NCI-H2227 treated with DMSO at 0.1 percent for 48 hours (cell line): ENCODE measurements at regions not wholly inside any gene's neighbourhood (a gene's known extent, or its start where the extent isn't known, plus 50 kb on each side); places are given as distances from the start of the nearest gene placed in this dataset.

Source experiments
- DNase-seq: peaks from one replicate; lab custom pipeline; 2025; lab: John Stamatoyannopoulos, UW

DNA sequence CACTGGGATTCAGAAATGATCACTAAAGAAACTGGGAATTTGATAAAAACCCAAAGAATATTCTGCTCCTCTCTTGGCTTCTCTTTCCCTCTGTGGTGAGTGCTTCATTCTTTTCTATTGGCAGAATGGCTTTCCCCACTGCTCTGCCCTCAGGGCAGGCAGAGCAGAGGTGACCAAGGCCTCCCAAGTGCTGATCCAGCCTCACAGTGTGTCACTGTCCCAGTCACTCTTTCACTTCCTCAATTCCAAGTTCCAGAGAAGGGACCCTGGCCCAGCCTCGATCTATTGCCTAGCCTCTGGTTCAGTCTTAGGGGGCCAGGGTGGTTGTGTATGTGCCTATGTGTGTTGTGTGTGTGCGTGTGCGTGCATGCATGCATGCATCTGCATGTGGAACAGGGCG lies 180.6 kb upstream of the TMTC4 start:
- DNase-seq: no peak

DNA sequence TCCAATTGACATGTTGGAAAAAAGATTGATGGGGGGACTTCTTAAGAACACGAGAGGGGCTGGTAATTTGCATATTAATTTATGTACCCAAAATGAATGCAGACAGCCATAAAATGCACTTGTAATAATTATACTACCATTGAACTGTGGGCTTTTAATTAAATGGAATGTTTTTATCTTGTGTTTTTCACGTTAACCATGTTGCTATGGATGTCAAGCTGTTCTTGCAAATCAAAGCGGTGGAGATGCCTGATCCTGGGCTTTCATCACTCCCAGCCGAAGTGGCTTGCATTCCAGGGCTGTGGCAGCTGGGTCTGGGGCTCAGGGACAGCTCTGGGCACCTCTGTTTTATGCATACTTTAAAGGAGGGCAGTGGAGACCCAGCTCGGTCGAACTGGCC lies 179.4 kb upstream of the TMTC4 start:
- no peak for DNase-seq

DNA sequence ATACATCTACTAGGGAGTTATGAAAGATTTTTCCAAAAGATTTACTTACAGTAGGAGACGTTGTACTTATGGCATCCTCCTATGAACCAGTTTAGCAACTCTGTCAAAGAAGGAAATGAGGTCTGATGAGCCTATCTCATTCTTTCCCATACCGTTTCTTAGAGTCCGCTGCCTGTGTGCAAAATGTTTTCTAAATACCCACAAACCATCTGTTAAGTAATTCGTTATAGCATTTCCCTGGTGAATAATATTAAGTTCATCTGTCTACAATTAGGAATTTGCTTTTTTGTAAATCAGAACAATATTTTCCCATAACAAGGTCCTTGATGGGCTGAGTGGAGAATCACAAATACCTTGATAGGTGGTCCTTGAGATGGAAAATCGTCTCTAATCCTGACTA lies 178.8 kb upstream of the TMTC4 start:
- DNase-seq: no peak

DNA sequence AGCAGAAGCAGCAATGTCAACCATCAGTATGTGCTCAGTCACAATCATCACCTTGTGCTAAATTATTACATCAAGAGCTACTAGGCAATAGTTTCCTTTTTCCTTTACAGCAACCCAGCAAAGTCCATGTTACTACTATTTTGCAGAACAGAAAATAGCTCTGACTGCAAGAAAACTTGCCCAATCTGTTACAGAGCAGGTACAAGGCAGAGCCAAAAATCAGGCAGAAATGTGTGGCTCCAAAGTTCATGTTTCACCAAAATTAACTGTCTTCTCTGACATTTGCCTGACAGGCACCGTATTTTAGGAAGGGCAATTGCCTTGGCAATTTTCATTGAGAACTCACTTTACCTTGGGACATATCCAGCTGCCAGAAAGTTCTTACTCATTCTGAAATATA lies 177.6 kb upstream of the TMTC4 start:
- DNase-seq: no peak

DNA sequence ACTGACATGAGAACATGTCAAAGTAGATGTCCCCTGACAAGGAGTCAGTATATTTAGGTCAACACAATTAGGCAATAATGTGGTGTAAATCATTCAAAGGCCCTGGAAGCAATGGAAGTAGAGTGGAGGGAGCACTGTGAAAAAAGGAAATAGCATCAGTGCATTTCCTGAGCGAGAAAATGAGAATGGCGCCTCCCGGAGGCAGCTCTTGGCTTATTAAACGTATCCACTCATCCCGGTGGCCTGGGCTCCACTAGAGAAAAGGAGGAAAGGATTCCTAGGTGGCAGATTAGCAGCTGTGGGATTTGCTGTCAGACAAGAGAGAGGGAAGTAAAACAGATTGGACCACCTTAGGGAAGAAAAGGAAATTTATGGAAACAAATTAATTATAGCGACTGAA lies 173.7 kb upstream of the TMTC4 start:
- DNase-seq: no peak

DNA sequence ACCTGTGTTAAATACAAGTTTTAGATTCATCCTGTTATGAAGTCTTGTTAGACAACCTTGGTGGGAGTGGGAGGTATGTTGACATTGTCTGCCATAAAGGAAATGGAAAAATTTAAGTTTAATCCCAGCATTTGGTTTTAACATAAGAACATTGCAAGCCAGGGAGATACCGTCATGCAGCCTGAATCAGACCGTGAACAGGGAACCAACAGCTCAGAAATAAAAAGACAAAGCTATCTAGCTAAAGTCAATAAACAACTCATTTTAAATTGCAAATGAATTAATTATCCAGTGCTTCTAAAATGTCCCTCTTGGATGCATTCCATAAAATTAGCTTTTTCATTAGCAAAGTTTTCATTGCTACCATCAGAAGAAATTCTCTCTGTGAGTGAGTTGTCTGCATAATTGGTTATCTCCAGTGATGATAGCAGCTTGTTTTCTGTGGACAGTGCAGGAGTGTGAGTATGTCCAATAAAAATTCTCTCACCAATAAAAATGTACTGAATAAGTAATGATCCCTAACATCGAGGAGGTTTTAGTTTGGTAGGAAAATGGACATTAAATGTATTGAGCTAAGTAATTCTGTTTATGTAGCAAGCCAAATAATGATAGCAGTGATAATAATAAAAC lies 170.6 kb upstream of the TMTC4 start:
- DNase-seq: no peak

DNA sequence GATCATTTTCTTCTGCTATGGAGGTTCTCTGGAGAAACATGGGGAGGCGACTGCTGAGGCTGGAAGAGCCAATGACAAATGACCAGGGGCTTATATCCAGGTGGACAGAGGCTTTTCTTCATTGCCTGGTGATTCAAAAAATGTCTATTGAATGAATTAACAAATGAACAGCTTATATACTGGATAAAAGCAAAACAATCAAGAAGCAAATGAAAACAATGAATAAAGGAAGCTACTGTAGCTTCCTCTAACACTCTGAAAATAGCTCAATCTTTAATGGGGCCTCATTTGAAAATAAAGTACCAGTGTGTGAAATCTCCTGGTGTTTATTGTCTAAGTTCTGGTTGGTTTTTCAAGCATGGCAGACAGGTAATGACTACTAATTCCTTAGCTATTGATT lies 167.5 kb upstream of the TMTC4 start:
- no peak for DNase-seq

DNA sequence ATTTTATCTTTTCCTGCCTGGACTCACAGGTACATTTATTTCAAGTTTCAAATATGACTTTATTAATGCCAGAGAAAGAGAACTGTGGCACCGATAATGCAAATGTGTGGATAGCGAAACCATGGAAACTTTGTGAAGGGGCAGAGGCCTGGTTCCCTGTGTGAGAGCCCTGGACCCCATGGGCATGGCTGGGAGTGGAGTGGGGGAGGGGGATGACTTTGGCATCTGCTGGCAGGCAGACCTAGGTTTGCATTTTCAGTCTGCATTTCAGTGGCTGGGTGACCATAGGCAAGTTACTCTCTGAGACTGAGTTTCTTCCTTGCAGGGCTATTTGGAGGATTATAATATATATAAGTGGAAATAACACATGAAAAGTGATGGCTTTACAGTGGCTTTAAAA lies 163.8 kb upstream of the TMTC4 start:
- DNase-seq: no peak

DNA sequence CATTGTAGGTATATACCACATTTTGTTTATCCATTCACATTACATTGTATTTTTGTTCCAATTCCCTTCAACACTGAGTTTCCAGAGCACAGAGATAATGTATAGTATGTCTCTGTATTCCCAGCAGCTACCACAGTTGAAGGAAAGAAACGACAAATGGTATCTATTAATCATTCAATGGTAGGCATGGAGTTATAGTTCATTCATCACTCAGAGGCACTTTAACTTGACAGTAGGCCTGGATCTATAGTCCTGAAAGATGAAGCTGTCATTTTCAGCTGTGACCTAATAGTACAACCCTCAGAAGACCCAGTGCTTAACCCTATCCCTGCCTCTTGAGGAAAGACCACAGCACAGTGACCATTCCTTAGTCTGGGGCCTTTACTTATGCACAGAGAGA lies 163.0 kb upstream of the TMTC4 start:
- no peak for DNase-seq

DNA sequence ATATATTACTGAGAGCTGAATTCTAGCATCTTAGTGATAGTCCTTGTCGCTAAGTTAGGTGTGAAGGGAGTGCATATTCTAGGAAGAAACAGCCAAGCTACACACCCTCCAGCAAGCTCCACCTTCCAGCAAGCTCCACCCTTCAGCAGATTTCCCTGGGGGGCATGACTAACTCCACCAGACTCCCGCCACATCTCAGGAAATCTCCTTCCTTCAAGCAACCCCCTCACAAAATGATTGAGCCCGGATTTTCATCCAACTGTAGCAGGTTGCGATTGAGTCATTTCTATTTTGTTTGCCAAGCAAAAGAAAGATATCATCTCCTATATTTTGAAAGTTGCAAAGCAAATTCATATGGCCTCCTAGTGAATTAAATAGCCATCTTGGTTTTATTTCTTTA lies 162.1 kb upstream of the TMTC4 start:
- DNase-seq: no peak

DNA sequence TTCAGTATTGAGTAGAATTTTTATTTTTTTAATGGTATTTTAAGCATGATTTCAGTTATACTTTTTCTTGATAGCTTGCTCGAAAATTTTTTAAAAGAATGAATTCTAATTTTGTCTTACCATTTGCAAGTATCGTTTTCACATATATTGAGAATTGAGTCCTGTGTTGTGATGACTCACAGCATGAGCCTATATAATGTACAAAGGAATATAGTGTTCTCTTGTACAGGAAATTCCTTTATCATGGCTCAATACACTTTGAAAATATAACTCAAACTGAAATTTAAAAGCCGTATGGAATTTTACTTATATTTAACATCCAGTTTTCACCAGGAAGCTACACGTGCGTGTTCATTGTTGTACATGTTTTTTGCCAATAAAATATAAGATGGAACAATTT lies 161.1 kb upstream of the TMTC4 start:
- no peak for DNase-seq

DNA sequence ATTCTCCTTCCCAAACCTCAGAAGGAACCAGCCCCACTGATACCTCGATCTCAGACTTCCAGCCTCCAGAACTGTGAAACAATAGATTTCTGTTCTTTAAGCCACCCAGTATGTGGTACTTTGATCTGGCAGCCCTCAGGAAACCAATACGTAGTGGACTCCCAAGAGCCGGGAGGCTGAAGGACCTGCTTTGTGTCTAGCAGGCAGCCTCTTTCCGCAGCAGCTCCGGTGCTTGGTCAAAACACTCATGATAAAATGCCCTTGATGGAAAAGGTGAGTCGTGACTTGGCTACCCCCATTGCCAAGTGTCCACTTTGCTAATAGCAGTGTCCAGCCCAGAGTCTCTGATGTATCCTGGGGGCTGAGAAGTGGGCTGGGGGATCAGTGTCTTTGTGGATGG lies 158.8 kb upstream of the TMTC4 start:
- no peak for DNase-seq

DNA sequence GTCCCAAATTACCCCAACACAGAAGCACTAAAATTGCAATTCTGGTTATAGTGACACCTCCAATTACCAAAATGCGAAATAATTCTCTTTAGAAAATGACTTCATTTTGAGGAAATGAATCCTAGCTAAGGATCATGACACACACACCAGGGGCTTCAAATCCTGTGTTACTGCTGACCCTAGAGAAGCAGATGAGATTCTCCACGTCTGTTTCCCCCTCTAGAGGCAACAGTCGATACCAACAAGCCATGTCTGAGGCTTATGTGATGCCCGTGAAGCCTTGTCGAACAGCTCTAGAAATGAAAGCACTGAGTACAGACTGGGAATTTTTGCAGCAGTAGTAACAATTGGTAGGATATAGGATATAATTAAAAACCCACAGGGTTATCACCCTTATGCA lies 153.6 kb upstream of the TMTC4 start:
- DNase-seq: peak; percentile 4

DNA sequence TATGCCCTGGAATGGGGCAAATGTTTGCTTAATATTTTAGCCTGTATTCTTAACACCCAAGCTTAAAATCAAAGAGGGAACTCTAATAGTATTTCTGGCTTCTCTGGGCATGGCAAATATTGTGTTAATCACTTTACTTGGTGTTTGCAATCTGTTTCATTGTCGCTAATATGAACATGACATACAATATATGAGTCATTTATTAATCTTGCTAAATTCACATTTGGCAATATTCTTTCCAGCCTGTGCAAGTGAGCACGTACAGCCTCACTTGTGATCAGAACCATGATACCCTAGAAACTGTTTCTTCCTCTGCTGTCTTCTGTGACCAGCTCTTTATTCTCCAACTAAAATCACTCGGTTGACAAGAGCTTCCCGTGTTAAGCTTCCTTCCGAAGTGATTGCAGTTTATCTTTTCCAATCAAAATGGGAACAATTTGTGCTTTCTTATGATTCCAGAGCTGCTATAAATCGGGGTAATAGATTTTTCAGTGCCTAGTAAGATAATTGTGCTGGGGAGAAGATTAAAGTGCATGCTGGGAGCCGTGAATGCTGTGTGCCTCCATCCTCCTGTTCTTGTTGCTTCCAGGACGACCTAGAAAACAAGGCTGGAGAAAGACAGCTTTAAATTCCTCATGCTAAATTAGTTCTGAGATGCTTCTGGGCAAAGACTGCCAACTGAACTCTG lies 153.0 kb upstream of the TMTC4 start:
- DNase-seq: no peak

DNA sequence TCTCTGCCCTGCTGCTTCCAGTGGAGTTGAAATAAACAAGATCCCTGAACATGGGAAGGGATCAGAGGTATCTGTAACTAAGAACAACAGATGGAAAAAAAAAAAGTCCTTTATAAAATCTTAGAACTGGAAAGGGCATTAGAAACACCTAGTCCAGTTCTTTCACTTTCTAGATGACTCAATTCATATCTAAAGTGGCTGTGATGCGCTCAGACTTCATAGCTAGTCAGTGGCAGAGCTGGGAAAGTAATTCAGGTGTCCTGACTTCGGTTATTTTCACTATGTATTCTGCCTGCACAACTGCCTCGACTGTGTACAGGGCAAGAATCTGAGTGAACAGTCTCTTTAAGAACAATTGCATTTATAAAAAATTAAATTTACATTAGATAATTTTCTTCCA lies 151.8 kb upstream of the TMTC4 start:
- no peak for DNase-seq

DNA sequence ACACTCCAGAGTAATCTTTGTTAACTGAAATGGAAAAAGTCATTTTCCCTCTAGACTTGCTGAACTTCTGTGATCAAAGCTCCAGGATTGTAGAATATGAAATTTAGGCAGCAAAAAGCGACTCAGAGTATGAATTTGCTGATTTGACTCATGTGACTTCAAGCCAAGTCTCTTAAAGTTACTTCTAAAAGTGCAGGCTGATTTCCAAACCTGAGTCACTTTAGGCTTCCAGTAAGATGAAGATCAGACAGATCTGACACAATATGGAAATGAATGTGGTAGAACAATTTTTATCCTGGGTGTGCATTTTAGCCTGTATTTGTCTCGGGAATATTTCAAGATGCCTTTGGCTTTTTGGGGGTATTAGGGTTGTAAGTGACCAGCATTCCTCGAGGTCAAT lies 151.0 kb upstream of the TMTC4 start:
- no peak for DNase-seq

DNA sequence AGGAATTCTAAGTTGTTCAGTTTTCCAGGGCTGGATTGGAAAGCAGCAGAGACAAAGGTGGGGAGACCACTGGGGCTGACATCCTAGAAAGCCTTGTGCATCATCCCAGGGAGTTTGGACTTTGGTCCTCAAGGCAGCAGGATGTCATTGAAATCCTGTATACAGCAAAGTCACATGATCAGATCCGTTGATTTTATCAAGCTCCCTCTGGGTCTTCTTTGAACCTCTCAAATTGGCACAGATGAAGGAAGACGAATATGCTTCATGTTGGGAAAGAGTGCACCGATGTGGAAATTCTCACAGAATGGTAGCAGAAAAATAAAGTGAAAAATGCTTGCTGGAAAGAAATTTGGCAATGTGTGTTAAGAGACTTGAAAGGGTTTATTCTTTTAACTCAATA lies 149.8 kb upstream of the TMTC4 start:
- no peak for DNase-seq

DNA sequence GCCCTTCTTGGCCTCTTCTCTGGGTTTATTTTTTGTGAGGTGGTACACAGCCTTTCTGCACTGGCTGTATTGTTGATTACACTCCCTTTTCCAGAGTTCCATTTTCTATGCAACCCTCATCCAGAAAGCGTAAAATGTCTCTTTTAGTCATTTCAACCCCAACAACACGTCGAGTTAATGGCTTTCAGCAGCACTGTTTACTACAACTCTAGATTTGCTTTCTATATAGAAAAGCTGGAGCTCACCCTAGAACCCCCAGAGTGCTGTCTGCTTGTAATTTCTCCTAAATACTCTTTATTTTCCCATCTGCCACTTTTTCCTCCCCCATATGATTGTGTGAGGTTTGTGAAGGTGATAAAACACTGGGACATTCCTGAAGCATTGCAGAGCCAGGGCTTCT lies 148.9 kb upstream of the TMTC4 start:
- no peak for DNase-seq

DNA sequence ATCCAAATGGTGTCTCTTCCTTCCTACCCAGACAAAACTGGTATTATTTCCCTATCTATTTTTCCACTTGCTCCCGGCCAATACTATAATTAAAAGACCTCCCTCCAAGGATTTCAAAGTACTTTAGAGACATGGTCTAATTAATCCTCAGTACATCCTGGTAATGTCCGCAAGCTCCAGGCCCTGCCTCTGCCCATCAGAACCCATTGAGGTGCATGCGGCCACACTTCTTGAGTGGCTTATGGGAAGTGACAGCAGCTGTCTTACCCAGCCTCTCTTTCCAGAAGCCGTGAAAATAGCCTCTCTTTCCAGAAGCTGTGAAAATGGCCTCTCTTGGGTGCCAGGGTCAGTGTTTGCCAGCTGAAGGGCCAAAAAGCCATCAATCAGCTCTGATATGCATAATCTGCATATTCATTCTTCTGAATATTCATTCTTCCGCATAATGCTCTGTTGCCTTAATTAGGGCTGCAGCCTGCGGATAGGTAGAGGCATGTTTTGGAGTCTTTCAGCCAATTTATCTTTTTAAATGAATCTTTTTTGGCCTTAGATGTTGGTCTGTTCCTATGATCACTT lies 148.4 kb upstream of the TMTC4 start:
- no peak for DNase-seq

DNA sequence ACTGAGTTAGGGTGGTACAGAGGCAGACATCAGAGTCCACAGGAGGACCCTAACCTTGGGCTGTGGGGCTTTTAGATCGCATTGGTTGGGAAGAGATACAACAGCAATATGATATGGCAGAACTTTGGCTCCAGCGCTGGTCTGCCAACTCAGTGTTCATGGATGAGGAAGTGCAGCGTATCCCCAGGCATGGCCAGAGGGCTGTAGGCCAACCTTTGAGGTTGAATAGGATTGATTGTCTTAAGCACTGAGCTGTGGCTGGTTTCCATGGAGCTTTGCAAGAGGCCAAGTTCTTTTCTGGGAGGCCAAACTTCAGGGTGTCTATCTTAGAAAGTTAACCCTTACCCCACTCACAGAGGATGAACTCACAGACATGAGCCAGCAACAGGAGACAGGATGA lies 144.1 kb upstream of the TMTC4 start:
- DNase-seq: no peak

DNA sequence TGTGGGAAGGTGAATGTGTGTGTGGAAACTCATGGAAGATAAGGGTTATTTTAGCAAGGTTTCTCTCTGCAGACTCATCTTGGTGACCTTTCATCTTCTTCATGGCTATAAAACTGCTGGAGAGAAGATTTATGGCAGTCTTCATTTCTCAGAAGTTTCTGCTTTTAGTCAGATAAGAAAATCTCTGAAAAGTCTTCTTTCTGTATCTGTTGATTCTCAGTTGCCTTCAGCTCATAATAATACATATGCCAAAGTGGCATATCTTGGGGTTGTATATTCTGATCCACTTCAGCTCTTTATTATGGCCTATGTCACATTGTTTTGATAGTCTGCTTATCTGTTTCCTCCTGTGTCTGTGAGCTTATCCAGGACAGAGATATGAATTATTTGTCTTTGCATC lies 143.3 kb upstream of the TMTC4 start:
- DNase-seq: no peak

DNA sequence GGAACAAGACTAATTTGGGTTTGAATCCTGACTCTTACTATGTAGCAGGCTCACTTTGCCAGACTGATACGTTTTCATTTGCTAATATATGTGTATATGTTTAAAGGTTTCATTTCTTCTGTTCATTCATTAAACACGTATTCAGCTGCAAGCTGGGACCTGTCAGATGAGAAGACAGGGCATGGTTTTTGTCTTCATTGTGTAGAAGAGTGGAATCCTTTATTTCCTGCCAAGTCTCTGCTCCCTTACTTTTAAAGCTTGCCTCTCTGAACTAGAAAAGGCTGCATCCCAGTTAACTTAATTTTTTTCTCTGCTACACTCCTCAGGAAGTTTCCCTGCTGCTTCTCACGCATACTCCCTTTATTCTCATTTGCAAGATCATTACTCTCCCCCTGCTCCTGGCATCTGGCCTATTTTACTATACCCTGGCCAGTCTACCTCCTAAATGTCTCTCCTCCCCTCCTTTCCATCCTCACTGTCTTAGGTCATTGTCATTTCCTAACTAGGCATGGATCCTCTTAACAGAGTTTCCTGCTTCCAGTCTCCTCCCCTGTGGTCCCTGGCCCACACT lies 141.0 kb upstream of the TMTC4 start:
- DNase-seq: no peak

DNA sequence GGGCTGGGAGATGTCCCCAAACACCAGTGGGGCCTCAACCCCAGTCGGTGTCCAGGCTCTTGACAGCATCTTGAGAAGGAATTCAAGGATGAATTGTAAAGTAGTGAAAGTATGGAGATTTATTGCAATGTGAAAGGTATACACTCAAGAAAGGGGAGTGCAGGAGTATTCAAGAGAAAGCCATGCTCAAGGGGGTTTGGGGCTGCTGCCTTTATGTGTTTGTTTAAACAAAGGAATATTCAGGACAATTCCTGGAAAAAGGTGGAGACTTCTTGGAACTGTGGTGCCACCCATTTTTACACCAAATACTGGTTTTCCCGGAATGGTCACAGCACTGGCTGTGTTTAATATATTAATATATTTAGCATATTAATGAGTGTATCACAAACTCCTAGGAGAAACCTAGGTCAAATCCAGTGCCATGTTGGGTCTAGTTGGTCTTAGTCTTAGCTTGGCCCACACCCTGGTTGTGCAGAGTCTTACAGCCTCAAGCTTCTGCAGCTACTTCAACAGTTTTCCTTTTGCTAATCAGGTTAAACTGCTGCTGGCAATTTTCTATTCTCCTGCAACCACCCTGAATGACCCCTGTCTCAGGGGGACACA lies 138.5 kb upstream of the TMTC4 start:
- no peak for DNase-seq
